ENCODE measurements at regions not wholly inside any gene's neighbourhood (a gene's known extent, or its start where the extent isn't known, plus 50 kb on each side); places are given as distances from the start of the nearest gene placed in this dataset.
A peak's percentile ranks its signal among the peaks of the same experiment; 100 is the strongest.

DNA sequence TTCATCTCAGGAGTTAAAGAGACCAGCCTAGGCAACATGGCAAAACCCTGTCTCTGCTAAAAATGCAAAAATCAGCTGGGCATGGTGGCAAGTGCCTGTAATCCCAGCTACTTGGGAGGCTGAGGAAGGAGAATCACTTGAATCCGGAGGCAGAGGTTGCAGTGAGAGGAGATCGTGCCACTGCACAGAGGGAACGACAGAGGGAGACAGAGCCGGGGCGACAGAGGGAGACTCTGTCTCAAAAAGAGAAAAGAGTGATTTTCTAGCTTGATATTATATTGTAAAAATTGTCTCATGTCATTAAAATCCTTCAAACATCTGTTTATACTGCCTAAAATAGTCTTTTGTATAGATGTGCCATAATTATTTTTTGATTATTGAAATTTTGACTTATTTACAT, 225.4 kb upstream of the AGA start:
- peak; percentile 12 for TF ChIP-seq CTCF (IDR thresholded peaks at IDR 0.05; ENCODE audit: low read depth, low read length, missing control alignments)
- no peak overlapping the region for H3K4me3 ChIP-seq (ENCODE audit: low read depth, low read length)
- no peak for DNase-seq (ENCODE audit: low read depth)
- in situ Hi-C loops (cut with HindIII; ENCODE audit: low sequenced_read_pairs), result no loop called here

GRCh38 chr4:177671387-177671786, 229.2 kb upstream of the AGA start:
- in situ Hi-C loops (cut with HindIII; ENCODE audit: low sequenced_read_pairs), result no loop called here
- no peak for TF ChIP-seq CTCF (IDR thresholded peaks at IDR 0.05; ENCODE audit: low read depth, low read length, missing control alignments)
- no peak overlapping the region for H3K4me3 ChIP-seq (ENCODE audit: low read depth, low read length)
- DNase-seq (ENCODE audit: low read depth), result no peak

DNA sequence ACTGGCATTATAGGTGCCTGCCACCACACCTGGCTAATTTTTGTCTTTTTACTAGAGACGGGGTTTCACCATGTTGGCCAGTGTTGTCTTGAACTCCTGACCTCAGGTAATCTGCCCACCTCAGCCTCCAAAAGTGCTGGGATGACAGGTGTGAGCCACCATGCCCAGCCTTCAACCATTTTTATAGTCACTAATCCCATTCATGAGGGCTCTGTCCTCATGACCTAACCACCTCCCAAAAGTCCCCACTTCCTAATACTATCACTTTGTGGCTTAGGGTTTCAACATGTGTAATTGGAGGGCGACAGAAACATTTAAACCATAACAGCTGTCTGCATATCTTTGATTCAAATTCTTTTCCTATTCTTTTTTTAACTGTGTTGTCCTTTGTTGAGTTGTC, 229.6 kb upstream of the AGA start:
- no peak for DNase-seq (ENCODE audit: low read depth)
- no peak overlapping the region for H3K4me3 ChIP-seq (ENCODE audit: low read depth, low read length)
- in situ Hi-C loops (cut with HindIII; ENCODE audit: low sequenced_read_pairs), result no loop called here
- TF ChIP-seq CTCF (IDR thresholded peaks at IDR 0.05; ENCODE audit: low read depth, low read length, missing control alignments), result no peak

- no peak for DNase-seq (ENCODE audit: low read depth)
- no peak overlapping the region for H3K4me3 ChIP-seq (ENCODE audit: low read depth, low read length)
- no peak for TF ChIP-seq CTCF (IDR thresholded peaks at IDR 0.05; ENCODE audit: low read depth, low read length, missing control alignments)
- in situ Hi-C loops (cut with HindIII; ENCODE audit: low sequenced_read_pairs), result no loop called here
Observed at GRCh38 chr4:177673985-177674489, 231.8 kb upstream of the AGA start.

DNA sequence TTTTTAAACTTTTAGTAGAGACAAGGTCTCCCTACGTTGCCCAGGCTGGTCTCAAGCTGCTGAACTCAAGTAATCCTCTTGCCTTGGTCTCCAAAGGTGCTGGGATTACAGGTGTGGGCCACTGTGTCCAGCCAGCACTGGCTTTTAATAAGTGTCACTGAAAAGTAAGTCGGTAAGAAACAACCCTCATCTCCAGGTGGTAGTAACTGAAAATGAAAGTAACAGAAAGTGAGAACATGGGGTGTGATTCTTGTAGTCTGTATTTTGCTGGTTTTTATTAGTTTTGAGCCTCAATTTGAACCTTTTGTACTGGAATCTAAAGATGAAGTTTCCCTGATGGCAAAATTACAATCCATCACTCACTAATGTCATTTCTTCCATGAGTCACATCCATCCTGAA, 238.1 kb upstream of the AGA start:
- no peak overlapping the region for H3K4me3 ChIP-seq (ENCODE audit: low read depth, low read length)
- DNase-seq (ENCODE audit: low read depth), result no peak
- in situ Hi-C loops (cut with HindIII; ENCODE audit: low sequenced_read_pairs), result no loop called here
- no peak for TF ChIP-seq CTCF (IDR thresholded peaks at IDR 0.05; ENCODE audit: low read depth, low read length, missing control alignments)

GRCh38 chr4:177681902-177682301, 239.7 kb upstream of the AGA start:
- DNase-seq (ENCODE audit: low read depth), result no peak
- in situ Hi-C loops (cut with HindIII; ENCODE audit: low sequenced_read_pairs), result no loop called here
- H3K4me3 ChIP-seq (ENCODE audit: low read depth, low read length), result no peak overlapping the region
- TF ChIP-seq CTCF (IDR thresholded peaks at IDR 0.05; ENCODE audit: low read depth, low read length, missing control alignments), result no peak

GRCh38 chr4:177687117-177687516, 244.9 kb upstream of the AGA start:
- no peak for TF ChIP-seq CTCF (IDR thresholded peaks at IDR 0.05; ENCODE audit: low read depth, low read length, missing control alignments)
- DNase-seq (ENCODE audit: low read depth), result no peak
- in situ Hi-C loops (cut with HindIII; ENCODE audit: low sequenced_read_pairs), result no loop called here
- no peak overlapping the region for H3K4me3 ChIP-seq (ENCODE audit: low read depth, low read length)

Data from astrocyte of the cerebellum (primary cell).